K562 (cell line): ENCODE measurements at regions not wholly inside any gene's neighbourhood (a gene's known extent, or its start where the extent isn't known, plus 50 kb on each side); places are given as distances from the start of the nearest gene placed in this dataset.
"Not testable (repeated sequence)": the region's sequence is repeated elsewhere in the genome, so short reads cannot be mapped to it uniquely, and the experiment has no call there.

Experiments used
- ATAC-seq: fragments of 200-7000 bp; cut with Tn5 transposase; 3 replicates; pipeline ENCODE4 v1.9.1; 2020; ENCODE audit warnings: moderate library complexity
- BruUV-seq: library from RNA; stranded (reverse); fragments of 400-500 nt; replicated peaks from 2 replicates; lab custom pipeline; 2021; lab: Mats Ljungman, UMichigan
- CTCF ChIA-PET: fragments of 300-600 bp; formaldehyde crosslinking; extraction: SDS; loops from one replicate; lab custom pipeline; 2021; ENCODE audit warnings: low intra/inter-chr PET ratio; lab: Yijun Ruan, JAX
- POLR2A ChIA-PET: fragments of 300-600, 350-650 bp; sonication (Branson Sonifier 250); formaldehyde crosslinking; extraction: SDS; loops from one replicate; lab custom pipeline; 2021; ENCODE audit warnings: antibody characterized with exemption, inconsistent platforms; lab: Yijun Ruan, JAX
- DNase-seq, 4 experiments: peaks; one replicate each; pipeline versions ENCODE4 v3.0.0 to v3.0.0-alpha.2; 2011 to 2018; ENCODE audit warnings: low spot score in 3 of 4, mixed read lengths in 3 of 4; ENCODE audit errors: extremely low read depth in 1 of 4
- FAIRE-seq: peaks from 2 replicates; lab custom pipeline; 2011; peaks lifted over from hg19 to GRCh38; lab: Jason Lieb, UNC
- H2AFZ ChIP-seq: 2 replicates; pipeline ENCODE4 v1.6.0; 2011; ENCODE audit warnings: low read depth, low read length, control low read depth, inconsistent platforms
- H3K27ac ChIP-seq: fragments of 200-600 bp; 3 replicates; pipeline ENCODE4 v1.8.0; 2011; ENCODE audit warnings: low read depth, mild to moderate bottlenecking, control low read depth, inconsistent platforms, low read length, moderate library complexity, mixed read lengths; ENCODE audit errors: extremely low read depth
- H3K27me3 ChIP-seq, 2 experiments: fragments of 300-600 bp in 1 of 2; 2 replicates in 1 of 2; 3 replicates in 1 of 2; pipeline versions ENCODE4 v1.6.0 to v1.8.0; 2011; ENCODE audit warnings: inconsistent platforms in 2 of 2, low read length in 2 of 2, mild to moderate bottlenecking in 1 of 2, mixed read lengths in 1 of 2, moderate library complexity in 1 of 2; ENCODE audit not compliant: control insufficient read depth in 2 of 2, insufficient read depth in 2 of 2
- H3K36me3 ChIP-seq: fragments of 300-600 bp; 3 replicates; pipeline ENCODE4 v1.8.0; 2011; ENCODE audit warnings: mild to moderate bottlenecking, low read length, inconsistent platforms; ENCODE audit not compliant: control insufficient read depth, insufficient read depth
- H3K4me1 ChIP-seq, 2 experiments: fragments of 200-600 bp in 1 of 2; replicated peaks in 1 of 2; 2 replicates in 1 of 2; 3 replicates in 1 of 2; pipeline versions ENCODE4 v1.5.1 to v1.8.0; 2011; ENCODE audit warnings: inconsistent platforms in 2 of 2, low read length in 2 of 2, mild to moderate bottlenecking in 1 of 2, mixed read lengths in 1 of 2, moderate library complexity in 1 of 2; ENCODE audit not compliant: control insufficient read depth in 2 of 2, insufficient read depth in 2 of 2
- H3K4me2 ChIP-seq: 2 replicates; pipeline ENCODE4 v1.6.1; 2011; ENCODE audit warnings: low read length, control low read depth, inconsistent platforms, mixed read lengths; ENCODE audit not compliant: insufficient read depth
- H3K4me3 ChIP-seq: fragments of 200-600 bp; sonication (generic), shearing (Covaris generic); 2 replicates; pipeline ENCODE4 v1.5.1; 2016; ENCODE audit warnings: control low read depth, inconsistent platforms
- H3K79me2 ChIP-seq: fragments of 200-600 bp; 3 replicates; pipeline ENCODE4 v1.8.0; 2011; ENCODE audit warnings: low read length, inconsistent platforms; ENCODE audit not compliant: control insufficient read depth, insufficient read depth
- H3K9ac ChIP-seq, 2 experiments: 2 replicates each; pipeline versions ENCODE4 v1.6.0 to v1.6.1; 2011; ENCODE audit warnings: low read depth in 2 of 2, low read length in 2 of 2, control low read depth in 1 of 2, inconsistent platforms in 1 of 2, mild to moderate bottlenecking in 1 of 2, mixed read lengths in 1 of 2; ENCODE audit not compliant: insufficient read depth in 1 of 2
- H3K9me1 ChIP-seq: one replicate; pipeline ENCODE4 v1.6.0; 2011; ENCODE audit warnings: inconsistent platforms, mild to moderate bottlenecking, low read length, moderate library complexity; ENCODE audit not compliant: control insufficient read depth, insufficient read depth
- H3K9me3 ChIP-seq: replicated peaks from 2 replicates; pipeline ENCODE4 v1.5.1; 2011; ENCODE audit warnings: low read depth, low read length, inconsistent platforms; ENCODE audit not compliant: control insufficient read depth, insufficient read depth
- H4K20me1 ChIP-seq: replicated peaks from 2 replicates; pipeline ENCODE4 v1.6.1; 2011; ENCODE audit warnings: low read length, inconsistent platforms, mixed read lengths; ENCODE audit not compliant: control insufficient read depth, insufficient read depth
- WGBS: fragments of 100-300 bp; shearing (Covaris generic); methylation state at CpG from one replicate; pipeline ENCODE4 v1.1.6; 2016; ENCODE audit warnings: low coverage, mixed read lengths; ENCODE audit not compliant: insufficient coverage; ENCODE audit errors: missing lambda C conversion rate; 5-methylcytosine and 5-hydroxymethylcytosine counted together
- in situ Hi-C: fragments of 300-500 bp; cut with MboI; formaldehyde crosslinking; loops from 4 replicates; pipeline ENCODE4 v1.15.0; 2018; ENCODE audit warnings: inconsistent platforms, mixed read lengths
- intact Hi-C: fragments of 100-400 bp; cut with micrococcal nuclease; formaldehyde crosslinking; loops from 2 replicates; pipeline ENCODE4 v1.14.2; 2022
- TF ChIP-seq, protein P1 (sequence below): fragments of 250-450 bp; sonication (Bioruptor Pico); IDR thresholded peaks from 2 replicates; pipeline ENCODE4 v1.5.0; 2021; ENCODE audit warnings: mild to moderate bottlenecking, moderate library complexity

DNA sequence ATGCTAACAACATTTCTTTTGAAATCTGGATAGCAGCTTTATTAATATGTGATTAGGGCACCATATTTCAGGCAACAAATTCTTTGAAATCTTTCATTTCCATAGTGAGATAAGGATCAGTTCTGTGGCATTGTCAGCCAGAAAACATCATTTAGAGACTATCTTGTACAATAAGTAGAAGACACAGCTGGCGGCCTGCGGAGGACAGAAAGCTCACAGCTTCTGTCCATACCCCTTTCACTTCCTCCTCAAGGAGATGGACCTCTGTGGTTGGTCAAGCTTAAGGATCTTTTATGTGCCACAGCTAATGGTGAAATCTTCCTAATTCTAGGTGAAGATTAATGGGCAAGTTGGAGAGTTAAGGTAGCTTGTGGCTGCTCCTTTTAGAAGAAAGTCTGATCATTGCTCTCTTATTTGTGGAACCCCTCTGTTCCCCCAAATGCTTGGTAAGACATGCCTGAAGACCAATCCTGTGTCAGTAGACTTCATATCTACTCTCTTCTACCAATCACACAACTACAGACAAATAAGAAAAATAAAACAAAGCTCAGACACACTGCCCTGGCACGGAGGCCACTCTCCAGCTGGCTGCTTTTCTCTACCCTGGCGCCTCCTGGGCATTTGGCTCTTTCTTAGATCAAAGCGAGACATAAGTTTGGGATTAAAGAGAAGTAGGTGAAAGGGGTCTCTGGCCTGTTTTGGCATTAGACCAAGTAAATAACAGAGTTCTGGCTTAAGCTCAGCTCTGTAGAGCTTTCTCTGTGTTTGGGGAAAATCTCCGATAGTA is 5298.2 kb upstream of the TPTE start:
- H3K4me1 ChIP-seq, H3K4me2 ChIP-seq, H3K9ac ChIP-seq, BruUV-seq, CTCF ChIA-PET, H4K20me1 ChIP-seq, H3K27me3 ChIP-seq, in situ Hi-C loops, H3K4me3 ChIP-seq, H3K9me3 ChIP-seq, H3K79me2 ChIP-seq, DNase-seq, ATAC-seq, H2AFZ ChIP-seq, H3K9me1 ChIP-seq, POLR2A ChIA-PET, intact Hi-C loops, H3K36me3 ChIP-seq: not testable (repeated sequence)
- 40% methylated on average over 6 of the region's 6 CpGs for WGBS
- TF ChIP-seq, protein P1, sequence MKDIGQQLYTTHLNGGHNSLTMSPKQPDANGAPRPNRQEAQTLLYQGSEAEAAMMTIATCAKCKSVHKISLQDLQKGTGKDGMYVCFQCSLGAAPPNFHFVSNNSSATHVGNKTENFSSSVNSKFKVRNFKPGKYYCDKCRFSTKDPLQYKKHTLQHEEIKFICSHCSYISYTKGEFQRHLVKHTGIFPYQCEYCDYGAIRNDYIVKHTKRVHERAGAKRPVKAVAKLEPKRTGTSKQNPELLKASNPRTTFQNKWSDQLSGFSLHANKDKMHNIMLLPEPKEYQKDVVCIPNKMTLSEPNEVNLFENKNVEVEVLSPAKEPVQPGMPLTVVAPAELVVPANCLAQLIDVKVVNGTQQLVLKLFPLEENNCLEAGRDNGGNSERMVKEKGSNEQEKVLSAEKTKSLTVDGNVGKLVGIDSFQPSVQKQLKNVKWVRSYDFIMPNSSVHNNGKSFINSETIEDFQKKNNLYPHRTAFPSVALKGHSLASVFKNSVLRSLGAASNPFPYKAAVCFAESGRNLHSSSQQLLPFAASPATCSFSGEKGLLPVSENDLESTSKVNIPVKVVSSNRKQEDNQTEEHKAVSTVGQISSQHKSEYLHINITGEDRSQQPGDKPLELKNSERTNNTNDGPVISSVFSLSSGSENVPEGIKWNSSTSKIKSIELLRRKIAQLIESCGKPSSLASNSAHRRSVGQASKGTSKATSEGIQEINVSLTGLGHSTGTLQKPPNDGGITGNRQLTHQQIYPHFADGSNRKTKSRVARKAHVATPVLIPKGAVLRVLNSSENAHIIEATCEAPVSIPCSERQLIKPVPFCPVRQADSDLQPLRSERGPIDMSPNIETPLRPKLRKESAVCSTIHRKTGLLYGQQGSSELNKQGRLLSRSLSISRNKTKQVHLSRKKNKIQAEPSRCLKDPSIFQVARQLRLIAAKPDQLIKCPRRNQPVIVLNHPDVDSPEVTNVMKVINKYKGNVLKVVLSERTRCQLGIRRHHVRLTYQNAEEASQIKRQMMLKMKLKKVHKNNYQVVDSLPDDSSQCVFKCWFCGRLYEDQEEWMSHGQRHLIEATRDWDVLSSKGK (CRISPR knock-in tag) = 0 out of 2 replicates have a peak, but pooled peaks have one; percentile 48
- TF ChIP-seq, all 486 proteins: peak for 1; not testable (repeated sequence) for 485
- FAIRE-seq, H3K27ac ChIP-seq: not testable (repeated sequence)
